H1 (cell line): ENCODE measurements at regions not wholly inside any gene's neighbourhood (a gene's known extent, or its start where the extent isn't known, plus 50 kb on each side); places are given as distances from the start of the nearest gene placed in this dataset.
A peak's percentile ranks its signal among the peaks of the same experiment; 100 is the strongest.

Experiments used
- CTCF ChIA-PET: fragments of 300-600 bp; sonication (Branson Sonifier 250); formaldehyde crosslinking; loops from one replicate; lab custom pipeline; 2021; ENCODE audit not compliant: partially characterized antibody; lab: Charles Lee
- POLR2A ChIA-PET: fragments of 300-600 bp; sonication (Branson Sonifier 250); formaldehyde crosslinking; loops from one replicate; lab custom pipeline; 2021; ENCODE audit warnings: inconsistent platforms; ENCODE audit not compliant: partially characterized antibody; lab: Charles Lee
- DNase-seq, 2 experiments: peaks; one replicate each; pipeline versions ENCODE4 v3.0.0 to v3.0.0-alpha.2; 2010 to 2022; ENCODE audit warnings: low spot score in 2 of 2, low read depth in 1 of 2, mixed read lengths in 1 of 2
- FAIRE-seq: peaks from 2 replicates; lab custom pipeline; 2011; peaks lifted over from hg19 to GRCh38; lab: Jason Lieb, UNC
- H2AFZ ChIP-seq: 2 replicates; pipeline ENCODE4 v1.8.1; 2012; ENCODE audit warnings: low read length, inconsistent platforms
- H2AK5ac ChIP-seq: 2 replicates; pipeline ENCODE4 v1.6.1; 2013; ENCODE audit warnings: low read depth, low read length
- H2BK120ac ChIP-seq: replicated peaks from 2 replicates; pipeline ENCODE3; 2013; ENCODE audit warnings: low read depth, low read length, inconsistent platforms
- H2BK12ac ChIP-seq: 2 replicates; pipeline ENCODE4 v1.6.1; 2013; ENCODE audit warnings: low read depth, low read length
- H2BK15ac ChIP-seq: 2 replicates; pipeline ENCODE4 v1.6.1; 2013; ENCODE audit warnings: low read length
- H2BK20ac ChIP-seq: 2 replicates; pipeline ENCODE4 v1.6.1; 2013; ENCODE audit warnings: low read length
- H2BK5ac ChIP-seq: 2 replicates; pipeline ENCODE4 v1.6.1; 2013; ENCODE audit warnings: low read depth, low read length
- H3K14ac ChIP-seq: 2 replicates; pipeline ENCODE4 v1.6.1; 2013; ENCODE audit warnings: inconsistent platforms; ENCODE audit not compliant: insufficient read length
- H3K18ac ChIP-seq: 2 replicates; pipeline ENCODE4 v1.6.1; 2013; ENCODE audit warnings: low read length; ENCODE audit errors: extremely low read depth
- H3K23ac ChIP-seq: 2 replicates; pipeline ENCODE4 v1.6.1; 2013; ENCODE audit warnings: inconsistent platforms; ENCODE audit not compliant: insufficient read length
- H3K23me2 ChIP-seq: 2 replicates; pipeline ENCODE4 v1.6.1; 2013; ENCODE audit warnings: low read depth, low read length
- H3K27ac ChIP-seq: 2 replicates; pipeline ENCODE4 v1.6.1; 2011; ENCODE audit warnings: low read depth, low read length, inconsistent platforms
- H3K27me3 ChIP-seq, 4 experiments: replicated peaks in 1 of 4; 1 replicate in 1 of 4; 2 replicates in 3 of 4; pipeline versions ENCODE4 v1.6.1 to v1.8.1; 2011 to 2013; ENCODE audit warnings: low read length in 3 of 4, mild to moderate bottlenecking in 3 of 4, inconsistent platforms in 2 of 4, mixed read lengths in 2 of 4, moderate library complexity in 1 of 4; ENCODE audit not compliant: control insufficient read depth in 3 of 4, insufficient read depth in 3 of 4; ENCODE audit errors: extremely low read depth in 1 of 4
- H3K36me3 ChIP-seq, 4 experiments: 2 replicates each; pipeline versions ENCODE4 v1.6.1 to v1.8.1; 2011 to 2013; ENCODE audit warnings: mild to moderate bottlenecking in 4 of 4, low read length in 3 of 4, moderate library complexity in 2 of 4, control low read depth in 1 of 4, inconsistent platforms in 1 of 4; ENCODE audit not compliant: insufficient read depth in 4 of 4, control insufficient read depth in 2 of 4
- H3K4ac ChIP-seq: replicated peaks from 2 replicates; pipeline ENCODE3; 2013; ENCODE audit warnings: low read length, low read depth, mixed read lengths, inconsistent platforms; ENCODE audit not compliant: insufficient read length
- H3K4me1 ChIP-seq, 4 experiments: replicated peaks in 1 of 4; 1 replicate in 1 of 4; 2 replicates in 3 of 4; pipeline versions ENCODE4 v1.6.1 to v1.8.1; 2011 to 2013; ENCODE audit warnings: low read length in 3 of 4, inconsistent platforms in 2 of 4, mixed read lengths in 1 of 4; ENCODE audit not compliant: insufficient read depth in 4 of 4, control insufficient read depth in 3 of 4
- H3K4me2 ChIP-seq, 2 experiments: 2 replicates each; pipeline versions ENCODE4 v1.6.1 to v1.8.1; 2011 to 2013; ENCODE audit warnings: low read depth in 2 of 2, low read length in 2 of 2, control low read depth in 1 of 2, inconsistent platforms in 1 of 2, mild to moderate bottlenecking in 1 of 2; ENCODE audit not compliant: insufficient read depth in 1 of 2
- H3K4me3 ChIP-seq, 4 experiments: fragments of 200-600, 300-600 bp in 1 of 4; sonication (generic), shearing (Covaris generic), sonication (Bioruptor Twin) in 1 of 4; 2 replicates each; pipeline versions ENCODE4 v1.5.1 to v1.8.1; 2011 to 2016; ENCODE audit warnings: low read length in 4 of 4, low read depth in 3 of 4, control low read depth in 2 of 4, inconsistent platforms in 2 of 4, mild to moderate bottlenecking in 2 of 4, mixed read lengths in 1 of 4, moderate library complexity in 1 of 4; ENCODE audit not compliant: insufficient read depth in 2 of 4; ENCODE audit errors: extremely low read depth in 1 of 4
- H3K56ac ChIP-seq: replicated peaks from 2 replicates; pipeline ENCODE3; 2013; ENCODE audit warnings: low read depth, mild to moderate bottlenecking, mixed read lengths, low read length, inconsistent platforms; ENCODE audit not compliant: insufficient read length
- H3K79me1 ChIP-seq: 2 replicates; pipeline ENCODE4 v1.6.1; 2013; ENCODE audit warnings: low read depth, low read length, control low read depth
- H3K79me2 ChIP-seq, 2 experiments: 2 replicates each; pipeline versions ENCODE4 v1.6.1 to v1.8.1; 2012 to 2013; ENCODE audit warnings: low read length in 2 of 2, mild to moderate bottlenecking in 2 of 2, inconsistent platforms in 1 of 2; ENCODE audit not compliant: insufficient read depth in 2 of 2, control insufficient read depth in 1 of 2
- H3K9ac ChIP-seq, 4 experiments: replicated peaks in 1 of 4; 1 replicate in 1 of 4; 2 replicates in 3 of 4; pipeline versions ENCODE4 v1.6.1 to v1.8.1; 2011 to 2013; ENCODE audit warnings: low read depth in 3 of 4, low read length in 3 of 4, control low read depth in 2 of 4, mild to moderate bottlenecking in 2 of 4, moderate library complexity in 2 of 4, inconsistent platforms in 1 of 4; ENCODE audit errors: extremely low read depth in 1 of 4
- H3K9me3 ChIP-seq, 2 experiments: 2 replicates each; pipeline versions ENCODE4 v1.6.1 to v1.8.1; 2012 to 2013; ENCODE audit warnings: mild to moderate bottlenecking in 2 of 2, moderate library complexity in 2 of 2, control low read depth in 1 of 2, inconsistent platforms in 1 of 2, low read depth in 1 of 2, low read length in 1 of 2, mixed read lengths in 1 of 2; ENCODE audit not compliant: insufficient read depth in 2 of 2
- H4K20me1 ChIP-seq, 2 experiments: replicated peaks in 1 of 2; 2 replicates each; pipeline versions ENCODE3 to v1.8.1; 2011 to 2013; ENCODE audit warnings: inconsistent platforms in 2 of 2, low read length in 2 of 2, mild to moderate bottlenecking in 1 of 2; ENCODE audit not compliant: insufficient read depth in 2 of 2, control insufficient read depth in 1 of 2
- H4K5ac ChIP-seq: 2 replicates; pipeline ENCODE4 v1.6.1; 2013; ENCODE audit warnings: low read length, low read depth, mixed read lengths, inconsistent platforms; ENCODE audit not compliant: insufficient read length
- H4K8ac ChIP-seq: 2 replicates; pipeline ENCODE4 v1.8.0; 2013; ENCODE audit warnings: mild to moderate bottlenecking, moderate library complexity, low read length, inconsistent platforms; ENCODE audit not compliant: insufficient read depth; ENCODE audit errors: extremely low read depth
- H4K91ac ChIP-seq: replicated peaks from 2 replicates; pipeline ENCODE3; 2013; ENCODE audit warnings: low read length, mixed read lengths, inconsistent platforms; ENCODE audit not compliant: insufficient read length
- BRCA1 ChIP-seq: IDR thresholded peaks from 2 replicates; pipeline ENCODE4 v1.6.1; 2012; ENCODE audit warnings: low read depth, low read length, improper control_type of control experiment
- WGBS, 2 experiments: shearing (Covaris generic) in 1 of 2; methylation state at CpG; one replicate each; pipeline versions ENCODE4 v1.1.6 to v1.1.7; 2013 to 2015; ENCODE audit warnings: low lambda C conversion rate in 2 of 2, mixed read lengths in 2 of 2, inconsistent platforms in 1 of 2, low coverage in 1 of 2, missing lambda C conversion rate in 1 of 2; ENCODE audit not compliant: insufficient replicate concordance in 2 of 2, insufficient coverage in 1 of 2, insufficient read length in 1 of 2; ENCODE audit errors: extremely low coverage in 1 of 2, missing lambda C conversion rate in 1 of 2; 5-methylcytosine and 5-hydroxymethylcytosine counted together

DNA sequence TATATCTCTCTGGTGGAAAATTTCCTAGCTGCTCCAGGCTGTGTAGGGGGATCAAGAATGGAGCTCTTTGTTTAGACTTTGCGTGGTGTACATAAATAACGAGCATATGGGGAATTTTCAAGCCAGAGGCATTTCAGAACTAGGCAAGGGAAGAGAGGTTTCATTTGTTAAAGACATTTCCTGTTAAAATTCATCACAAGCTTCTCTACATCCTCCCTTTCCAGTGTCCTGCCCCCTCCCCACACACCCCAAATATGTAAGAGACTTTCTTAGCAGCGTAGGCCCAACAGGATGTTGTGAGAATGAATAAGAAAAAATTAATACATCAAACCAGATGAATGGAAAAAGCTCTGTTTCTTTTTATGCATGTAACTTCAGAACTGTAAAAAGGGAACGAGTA is 150.3 kb downstream of the GPBP1 start:
- no peak for FAIRE-seq
- Histone ChIP-seq H3K4me1 (no peaks in the 10 kb centered on the region), H2BK20ac (no peak overlapping the region), H2AFZ (peak overlapping the region; percentile 12; the same call in 1 of the 2 replicates), H3K27me3 (no peaks in the 10 kb centered on the region), H3K18ac (no peak overlapping the region), H3K79me1 (no peaks in the 10 kb centered on the region), H4K91ac (no peak overlapping the region), H3K14ac (no peak overlapping the region), H4K8ac (no peak overlapping the region), H3K4ac (no peak overlapping the region), H3K9me3 (no peaks in the 10 kb centered on the region), H3K4me3 (no peak overlapping the region), H3K27ac (no peak overlapping the region), H3K9ac (no peak overlapping the region), H3K36me3 (no peaks in the 10 kb centered on the region), H3K23ac (no peak overlapping the region), H3K56ac (no peak overlapping the region), H2BK12ac (no peak overlapping the region), H2AK5ac (no peak overlapping the region), H2BK15ac (no peak overlapping the region), H3K79me2 (no peaks in the 10 kb centered on the region), H3K4me2 (no peak overlapping the region), H4K5ac (no peak overlapping the region), H3K23me2 (no peaks in the 10 kb centered on the region), H4K20me1 (no peaks in the 10 kb centered on the region), H2BK120ac (no peak overlapping the region), H2BK5ac (no peak overlapping the region)
- POLR2A ChIA-PET: interaction anchor here (1.2 kb wide), 1 partner anchor 13 kb away, joined by 5 read pairs; no protein-coding TSS in a partner anchor
- TF ChIP-seq BRCA1: no peak
- no peak for DNase-seq
- CTCF ChIA-PET: interaction anchor here (0.5 to 10.0 kb wide), 4 partner anchors 16 to 213 kb away, joined by 3 to 69 read pairs (median 14); no protein-coding TSS in a partner anchor
- WGBS, 2 experiments: 92% methylated on average over 4 of the region's 4 CpGs; no CpG with 5 or more reads in 1 of the 2 experiments
